Kidney (tissue), 13 donors: ENCODE measurements at regions not wholly inside any gene's neighbourhood (a gene's known extent, or its start where the extent isn't known, plus 50 kb on each side); places are given as distances from the start of the nearest gene placed in this dataset.

Experiments used
- DNase-seq, 5 donors: peaks; one replicate each; pipeline ENCODE4 v3.0.0-alpha.2; 2013 to 2020
- FAIRE-seq: peaks from 2 replicates; lab custom pipeline; 2012; peaks lifted over from hg19 to GRCh38; lab: Jason Lieb, UNC
- H3K27ac ChIP-seq, 2 donors: one replicate each; pipeline ENCODE4 v1.7.0; 2013; ENCODE audit warnings: low read depth in 2 of 2, low read length in 2 of 2, inconsistent platforms in 1 of 2
- H3K27me3 ChIP-seq: one replicate; pipeline ENCODE4 v1.7.1; 2013; ENCODE audit warnings: low read length, inconsistent platforms; ENCODE audit not compliant: control insufficient read depth, insufficient read depth
- H3K36me3 ChIP-seq, 3 donors: one replicate each; pipeline versions ENCODE4 v1.7.0 to v1.7.1; 2013; ENCODE audit warnings: low read length in 3 of 3, control low read depth in 1 of 3, inconsistent platforms in 1 of 3; ENCODE audit not compliant: insufficient read depth in 3 of 3, control insufficient read depth in 2 of 3
- H3K4me1 ChIP-seq, 3 donors: one replicate each; pipeline versions ENCODE4 v1.7.0 to v1.7.1; 2013; ENCODE audit warnings: low read length in 3 of 3, inconsistent platforms in 1 of 3, low read depth in 1 of 3; ENCODE audit not compliant: control insufficient read depth in 2 of 3, insufficient read depth in 2 of 3
- H3K4me3 ChIP-seq, 3 donors: one replicate each; pipeline versions ENCODE4 v1.7.0 to v1.8.1; 2013; ENCODE audit warnings: low read length in 3 of 3, control low read depth in 1 of 3, inconsistent platforms in 1 of 3
- H3K9ac ChIP-seq, 3 donors: one replicate each; pipeline versions ENCODE4 v1.7.0 to v1.7.1; 2013; ENCODE audit warnings: low read length in 3 of 3, control low read depth in 1 of 3, inconsistent platforms in 1 of 3
- H3K9me3 ChIP-seq, 3 donors: one replicate each; pipeline versions ENCODE4 v1.7.0 to v1.7.1; 2013; ENCODE audit warnings: low read length in 3 of 3, control low read depth in 1 of 3, inconsistent platforms in 1 of 3; ENCODE audit not compliant: control insufficient read depth in 2 of 3, insufficient read depth in 1 of 3
- intact Hi-C: fragments of 100-400 bp; cut with DNase I; formaldehyde crosslinking; loops from one replicate; pipeline ENCODE4 v1.11.1; 2022
- TF ChIP-seq, protein P1 (sequence below): IDR thresholded peaks from 3 replicates; pipeline ENCODE4 v1.5.1; 2012; ENCODE audit warnings: mild to moderate bottlenecking, moderate library complexity, borderline replicate concordance; ENCODE audit not compliant: insufficient read depth; ENCODE audit errors: extremely low read depth
- donor health status: control.
- donor health status: control.
- donor health status: control.
- donor health status: control.
- donor health status: control.
- donor health status: DM: yes; HTN: yes; CAD: no.
- donor health status: Normal renal cell carcinoma (clear cell type).

DNA sequence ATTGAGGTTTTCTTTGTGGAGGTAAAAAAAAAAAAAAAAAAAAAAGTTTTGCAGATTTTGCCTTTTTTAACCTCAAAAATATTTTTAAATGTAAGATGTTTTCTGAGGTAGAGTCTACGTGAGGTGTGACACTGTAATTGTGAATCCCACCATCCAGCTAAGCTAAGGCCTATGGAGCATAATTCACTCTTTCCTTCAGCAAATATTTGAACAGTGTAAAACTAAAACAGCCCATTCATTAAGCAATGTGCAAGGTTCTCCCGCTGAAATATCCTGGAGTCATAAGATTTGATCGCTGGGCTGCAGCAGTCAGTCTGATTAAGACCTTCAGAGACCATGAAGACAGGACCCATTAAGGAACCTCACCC, 105.1 kb downstream of the HNRNPLL start:
- FAIRE-seq = no peak
- no peak for DNase-seq
- no peak overlapping the region for H3K27ac ChIP-seq
- no peaks in the 10 kb centered on the region for H3K27me3 ChIP-seq
- H3K4me3 ChIP-seq = no peak overlapping the region
- no peaks in the 10 kb centered on the region for H3K36me3 ChIP-seq
- intact Hi-C loops = no loop called here
- H3K4me1 ChIP-seq = peaks cover 0 to 5% (median 0%) of the 10 kb centered on the region in 3 donors
- peaks cover 0 to 7% (median 0%) of the 10 kb centered on the region in 3 donors for H3K9me3 ChIP-seq
- H3K9ac ChIP-seq = no peak overlapping the region
- TF ChIP-seq, protein P1, sequence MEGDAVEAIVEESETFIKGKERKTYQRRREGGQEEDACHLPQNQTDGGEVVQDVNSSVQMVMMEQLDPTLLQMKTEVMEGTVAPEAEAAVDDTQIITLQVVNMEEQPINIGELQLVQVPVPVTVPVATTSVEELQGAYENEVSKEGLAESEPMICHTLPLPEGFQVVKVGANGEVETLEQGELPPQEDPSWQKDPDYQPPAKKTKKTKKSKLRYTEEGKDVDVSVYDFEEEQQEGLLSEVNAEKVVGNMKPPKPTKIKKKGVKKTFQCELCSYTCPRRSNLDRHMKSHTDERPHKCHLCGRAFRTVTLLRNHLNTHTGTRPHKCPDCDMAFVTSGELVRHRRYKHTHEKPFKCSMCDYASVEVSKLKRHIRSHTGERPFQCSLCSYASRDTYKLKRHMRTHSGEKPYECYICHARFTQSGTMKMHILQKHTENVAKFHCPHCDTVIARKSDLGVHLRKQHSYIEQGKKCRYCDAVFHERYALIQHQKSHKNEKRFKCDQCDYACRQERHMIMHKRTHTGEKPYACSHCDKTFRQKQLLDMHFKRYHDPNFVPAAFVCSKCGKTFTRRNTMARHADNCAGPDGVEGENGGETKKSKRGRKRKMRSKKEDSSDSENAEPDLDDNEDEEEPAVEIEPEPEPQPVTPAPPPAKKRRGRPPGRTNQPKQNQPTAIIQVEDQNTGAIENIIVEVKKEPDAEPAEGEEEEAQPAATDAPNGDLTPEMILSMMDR = no peak

DNA sequence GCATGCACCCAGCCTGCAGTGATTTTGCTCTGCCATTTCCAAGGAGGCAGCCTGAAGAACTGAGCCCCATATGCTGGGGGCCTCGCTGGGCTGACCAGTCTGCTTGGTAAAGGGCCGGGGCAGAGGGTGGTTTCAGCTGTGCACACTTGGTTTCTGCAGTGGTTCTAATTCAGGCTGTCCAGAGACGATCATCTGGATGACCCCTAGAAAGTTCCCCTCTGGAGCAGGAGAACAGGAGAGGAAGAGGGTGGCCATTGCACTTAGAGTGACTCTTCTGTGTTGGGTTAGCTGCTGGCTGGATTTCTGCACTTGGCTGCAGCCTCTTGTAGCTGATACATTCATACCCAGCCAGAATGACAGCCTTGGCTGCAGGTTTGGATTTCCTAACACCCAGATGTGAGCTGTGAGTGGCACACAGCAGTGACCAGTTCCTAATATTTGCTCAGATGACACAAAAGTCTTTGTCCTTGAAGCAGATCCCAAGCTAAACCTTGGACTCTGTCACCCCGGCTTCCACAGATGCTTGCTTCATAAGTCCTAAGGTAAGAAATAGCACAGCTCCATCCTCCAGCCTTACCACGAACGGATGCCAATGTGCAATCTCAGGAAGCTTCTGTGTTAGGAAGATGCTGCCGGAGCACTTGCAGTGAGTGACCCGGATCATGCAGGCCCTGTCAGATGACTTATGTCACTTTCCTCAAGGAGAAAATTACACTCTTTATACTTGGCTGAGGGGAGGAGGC, 105.6 kb downstream of the HNRNPLL start:
- Histone ChIP-seq H3K36me3 (no peaks in the 10 kb centered on the region), H3K9me3 (peaks cover 0 to 4% (median 0%) of the 10 kb centered on the region in 3 donors), H3K9ac (no peak overlapping the region), H3K27me3 (no peaks in the 10 kb centered on the region), H3K4me1 (peaks cover 0 to 5% (median 0%) of the 10 kb centered on the region in 3 donors), H3K27ac (no peak overlapping the region), H3K4me3 (no peak overlapping the region)
- FAIRE-seq = no peak
- DNase-seq = no peak
- intact Hi-C loops = no loop called here
- TF ChIP-seq, protein P1 = no peak

DNA sequence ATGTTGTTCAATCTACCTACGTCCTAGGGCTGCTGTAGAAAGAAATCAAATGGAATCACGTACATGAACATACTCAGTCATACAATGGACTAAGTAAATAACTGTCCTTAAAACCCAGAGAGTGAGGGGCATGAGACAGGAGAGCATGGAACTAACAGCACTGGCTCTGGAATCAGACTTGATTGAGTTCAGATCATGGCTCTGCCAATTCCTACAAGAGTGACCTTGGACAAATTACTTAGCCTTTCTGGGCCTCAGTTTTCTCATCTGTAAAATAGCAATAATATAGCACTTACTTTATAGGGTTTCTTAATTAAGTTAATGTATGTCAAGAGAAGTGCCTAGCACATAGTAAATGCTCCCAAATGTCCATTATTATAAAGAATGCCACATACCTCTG, 106.8 kb downstream of the HNRNPLL start:
- Histone ChIP-seq H3K4me3 (no peak overlapping the region), H3K27me3 (no peaks in the 10 kb centered on the region), H3K9me3 (no peaks in the 10 kb centered on the region), H3K27ac (no peak overlapping the region), H3K9ac (no peak overlapping the region), H3K36me3 (no peaks in the 10 kb centered on the region), H3K4me1 (peaks cover 0 to 5% (median 0%) of the 10 kb centered on the region in 3 donors)
- intact Hi-C loops = no loop called here
- TF ChIP-seq, protein P1 = no peak
- no peak for FAIRE-seq
- DNase-seq = no peak
